Activated gamma-delta T cell treated with anti-CD3 and anti-CD28 coated beads, Interleukin-2, amount 50 U/mL, for 16 hours (primary cell): ENCODE measurements at regions not wholly inside any gene's neighbourhood (a gene's known extent, or its start where the extent isn't known, plus 50 kb on each side); places are given as distances from the start of the nearest gene placed in this dataset.
"Not testable (repeated sequence)": the region's sequence is repeated elsewhere in the genome, so short reads cannot be mapped to it uniquely, and the experiment has no call there.

Experiments
- DNase-seq: peaks from one replicate; pipeline ENCODE4 v3.0.0-alpha.2; 2020; ENCODE audit warnings: low read depth

GRCh38 chr6:10180138-10181074, 234.5 kb downstream of the TFAP2A start:
- DNase-seq: no peak

- no peak for DNase-seq
These were observed 237.2 kb downstream of the TFAP2A start for GRCh38 chr6:10177704-10178103.

- DNase-seq: no peak
These were observed 239.5 kb downstream of the TFAP2A start for GRCh38 chr6:10175362-10175761.

GRCh38 chr6:10174761-10175160, 240.1 kb downstream of the TFAP2A start:
- DNase-seq: no peak

- DNase-seq: no peak
These were observed 240.8 kb downstream of the TFAP2A start for GRCh38 chr6:10174056-10174455.

DNA sequence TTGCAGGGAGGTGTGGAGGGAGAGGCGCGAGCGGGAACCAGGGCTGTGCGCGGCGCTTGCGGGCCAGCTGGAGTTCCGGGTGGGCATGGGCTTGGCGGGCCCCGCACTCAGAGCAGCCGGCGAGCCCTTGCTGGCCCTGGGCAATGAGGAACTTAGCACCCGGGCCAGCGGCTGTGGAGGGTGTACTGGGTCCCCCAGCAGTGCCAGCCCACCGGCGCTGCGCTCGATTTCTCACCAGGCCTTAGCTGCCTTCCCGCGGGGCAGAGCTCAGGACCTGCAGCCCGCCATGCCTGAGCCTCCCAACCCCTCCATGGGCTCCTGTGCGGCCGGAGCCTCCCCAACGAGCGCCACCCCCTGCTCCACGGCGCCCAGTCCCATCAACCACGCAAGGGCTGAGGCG, 243.2 kb downstream of the TFAP2A start:
- not testable (repeated sequence) for DNase-seq

DNA sequence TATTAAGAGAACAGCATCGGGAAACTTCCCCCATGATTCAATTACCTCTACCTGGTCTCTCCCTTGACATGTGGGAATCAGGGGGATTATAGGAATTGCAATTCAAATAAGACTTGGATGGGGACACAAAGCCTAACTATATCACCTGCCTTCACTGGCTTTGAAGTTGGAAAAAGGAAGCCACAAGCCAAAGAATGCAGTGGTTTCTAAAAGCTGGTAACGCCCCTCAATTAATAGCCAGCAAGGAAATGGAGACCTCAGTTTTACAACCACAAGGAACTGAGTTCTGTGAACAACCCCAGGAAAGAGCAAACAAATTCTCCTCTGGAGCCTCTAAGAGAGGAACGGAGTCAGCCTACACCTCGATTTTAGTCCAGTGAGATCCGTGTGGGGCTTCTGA, 244.1 kb downstream of the TFAP2A start:
- no peak for DNase-seq

GRCh38 chr6:10166031-10166430, 248.8 kb downstream of the TFAP2A start:
- no peak for DNase-seq

DNA sequence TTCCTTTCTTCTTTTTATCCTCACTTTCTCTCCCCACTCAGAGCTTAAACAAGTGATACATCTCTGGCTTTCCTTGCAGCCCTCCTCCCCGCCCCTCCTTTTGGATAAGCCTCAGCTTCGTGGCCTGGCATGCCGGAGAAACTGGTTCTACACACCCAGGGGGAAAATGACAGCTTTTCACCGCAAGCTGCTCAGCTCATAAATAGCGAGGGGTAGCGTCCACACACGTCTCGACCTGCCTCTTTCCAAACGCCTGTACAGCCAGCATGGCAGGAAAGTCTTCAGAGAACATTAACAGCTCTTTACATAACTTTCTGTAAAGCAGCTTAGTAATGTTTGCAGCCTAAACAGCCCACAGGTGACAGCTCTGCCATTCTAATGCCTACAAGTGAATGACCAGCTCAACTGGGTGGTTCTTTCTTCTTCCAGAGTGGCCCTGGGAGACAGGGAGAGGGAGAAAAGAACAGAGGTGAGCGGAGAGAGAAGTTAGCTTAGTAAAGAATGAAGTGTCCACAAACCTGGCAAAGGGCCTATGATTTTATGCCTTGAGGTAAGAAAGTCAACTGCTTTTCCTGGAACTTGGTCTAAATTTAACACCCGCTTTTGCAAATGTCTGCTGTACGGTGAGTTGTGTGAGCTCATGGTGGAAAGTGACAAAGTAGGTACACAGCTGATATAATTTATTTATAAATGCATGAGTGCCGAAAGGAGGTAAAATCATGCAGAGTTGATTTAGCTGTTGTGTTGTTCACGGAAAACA, 251.5 kb downstream of the TFAP2A start:
- no peak for DNase-seq

DNA sequence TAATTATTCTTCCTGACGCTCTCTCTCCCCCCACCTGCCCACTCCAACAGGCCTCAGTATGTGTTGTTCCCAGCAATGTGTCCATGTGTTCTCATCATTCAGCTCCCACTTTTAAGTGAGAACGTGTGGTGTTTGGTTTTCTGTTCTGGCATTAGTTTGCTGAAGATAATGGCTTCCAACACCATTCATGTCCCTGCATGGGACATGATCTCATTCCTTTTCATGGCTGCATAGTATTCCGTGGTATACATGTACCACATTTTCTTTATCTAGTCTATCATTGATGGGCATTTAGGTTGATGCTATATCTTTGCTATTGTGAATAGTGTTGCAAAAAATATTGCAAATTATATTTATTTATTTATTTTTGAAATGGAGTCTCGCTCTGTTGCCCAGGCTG, 258.0 kb downstream of the TFAP2A start:
- DNase-seq: no peak

DNA sequence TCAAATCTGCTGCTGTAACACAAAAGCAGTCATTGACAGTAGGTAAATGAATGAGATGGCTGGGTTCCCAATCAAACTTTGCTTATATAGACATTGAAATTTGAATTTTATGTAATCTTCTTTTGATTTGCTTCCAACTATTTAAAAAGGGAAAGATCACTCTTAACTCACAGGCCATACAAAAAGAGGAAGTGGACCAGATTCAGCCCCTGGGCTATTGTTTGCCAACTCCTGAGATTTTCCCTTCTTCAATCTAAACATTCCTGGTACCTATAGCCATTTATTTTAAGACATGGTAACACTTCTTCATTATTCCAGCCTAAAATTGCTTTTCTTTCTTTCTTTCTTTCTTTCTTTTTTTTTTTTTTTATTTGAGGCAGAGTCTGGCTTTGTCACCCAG, 260.6 kb downstream of the TFAP2A start:
- no peak for DNase-seq

GRCh38 chr6:10151144-10151915, 263.5 kb downstream of the TFAP2A start:
- no peak for DNase-seq

DNA sequence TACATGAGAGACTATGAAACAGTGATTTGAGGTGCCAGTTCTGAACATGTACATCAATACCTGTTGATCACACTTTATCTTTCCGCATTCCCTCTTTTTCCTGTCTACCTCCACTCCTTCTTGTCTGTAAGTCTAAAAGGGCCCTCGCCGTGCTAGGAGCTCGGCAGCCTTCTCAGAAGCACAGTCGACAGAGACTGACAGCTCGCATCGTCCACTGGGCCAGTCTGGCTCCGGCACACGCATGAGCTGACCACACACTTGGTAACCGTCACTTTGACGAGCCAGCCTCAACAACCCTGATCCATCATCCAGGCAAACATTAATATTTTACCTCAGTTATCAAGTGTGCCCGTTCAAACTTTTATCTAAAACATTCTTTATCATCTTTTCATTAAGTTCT, 265.3 kb downstream of the TFAP2A start:
- no peak for DNase-seq

DNA sequence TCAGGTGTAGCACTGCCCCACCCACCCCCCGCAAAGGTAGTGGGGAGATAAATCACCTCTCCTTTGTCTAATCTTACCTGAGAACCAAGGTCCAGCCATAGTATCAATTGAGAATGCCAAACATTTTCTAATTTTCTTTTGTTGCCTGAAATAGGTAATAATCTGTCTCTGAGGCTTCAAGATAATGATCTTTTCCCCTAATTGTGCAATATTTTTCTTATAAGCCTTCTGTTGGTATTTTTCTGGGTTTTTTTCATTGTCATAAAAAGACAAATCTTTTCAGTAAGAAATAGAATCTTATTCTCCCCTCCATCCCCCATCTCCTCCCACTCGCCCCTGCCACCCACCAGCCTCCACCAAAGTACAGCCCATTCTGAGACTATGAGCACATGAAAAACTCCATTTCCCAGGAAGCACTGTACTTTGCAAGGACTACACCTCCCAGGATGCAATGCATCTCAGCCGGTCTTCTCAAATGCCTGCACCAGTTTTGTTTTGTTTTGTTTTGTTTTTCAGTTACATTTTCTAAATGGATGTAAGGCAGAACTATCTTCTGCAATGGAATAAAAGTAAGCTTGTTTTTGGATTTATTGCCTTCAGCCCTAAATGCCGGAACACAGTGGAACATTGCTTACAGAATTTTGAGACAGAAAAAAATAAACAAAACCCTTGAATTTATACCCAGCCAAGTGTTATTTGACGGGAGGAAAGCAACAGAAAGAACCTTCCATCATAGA, 268.0 kb downstream of the TFAP2A start:
- no peak for DNase-seq

- no peak for DNase-seq
These were observed 270.1 kb downstream of the TFAP2A start for GRCh38 chr6:10144772-10145171.

DNA sequence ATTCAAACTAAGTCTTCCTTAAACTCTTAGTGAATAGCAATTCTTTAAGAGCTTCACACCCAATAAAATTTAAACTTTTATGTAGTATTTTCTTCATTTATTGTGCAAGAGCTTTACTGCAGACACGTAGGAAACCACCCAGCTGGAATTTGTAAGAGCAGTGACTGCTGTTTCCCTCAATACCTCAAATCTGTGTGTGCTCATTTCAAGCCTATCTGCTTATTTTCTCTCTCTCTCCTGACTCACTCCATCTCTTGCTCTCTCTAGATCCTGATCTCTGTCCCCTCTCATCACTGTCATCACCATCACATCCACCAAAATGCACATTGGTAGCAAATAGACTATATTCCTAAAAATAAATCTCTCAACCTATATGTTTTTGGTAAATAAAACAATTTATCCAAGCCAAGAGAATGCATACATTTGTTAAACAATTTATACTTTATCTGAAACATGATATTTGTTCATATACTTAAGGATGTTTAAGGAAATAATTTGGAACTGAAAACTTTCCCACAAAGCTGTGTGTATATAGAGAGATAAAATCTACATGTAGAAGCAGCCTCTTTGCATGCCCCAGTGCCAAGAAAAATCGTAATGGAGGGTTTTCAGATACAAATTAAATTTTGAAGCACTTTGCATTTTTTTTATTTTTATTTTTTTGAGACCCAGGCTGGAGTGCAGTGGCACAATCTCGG, 273.0 kb downstream of the TFAP2A start:
- no peak for DNase-seq

GRCh38 chr6:10140824-10141223, 274.1 kb downstream of the TFAP2A start:
- no peak for DNase-seq

DNA sequence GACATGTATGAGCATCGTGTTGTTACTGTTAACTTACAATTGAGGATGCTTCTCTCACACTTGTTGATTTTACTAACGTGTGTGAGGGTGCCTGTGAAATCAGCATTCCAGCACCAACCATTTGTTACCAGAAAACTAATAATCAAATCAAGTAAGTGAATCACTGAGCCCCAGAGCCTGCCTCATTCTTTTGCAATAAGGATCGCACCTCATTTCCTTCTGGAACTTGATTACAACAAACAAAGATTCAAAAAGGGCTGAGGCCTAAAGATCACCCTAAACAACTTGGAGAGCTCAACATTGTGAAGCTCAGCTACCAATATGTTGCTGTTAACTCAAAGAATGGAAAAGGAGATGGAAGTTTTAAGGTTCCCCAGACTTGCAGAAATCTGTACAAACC, 274.7 kb downstream of the TFAP2A start:
- no peak for DNase-seq

GRCh38 chr6:10138917-10139316, 276.0 kb downstream of the TFAP2A start:
- DNase-seq: no peak

- DNase-seq: no peak
These were observed 278.2 kb downstream of the TFAP2A start for GRCh38 chr6:10136636-10137035.

GRCh38 chr6:10134185-10134584, 280.7 kb downstream of the TFAP2A start:
- DNase-seq: not testable (repeated sequence)
